ENCODE measurements at regions not wholly inside any gene's neighbourhood (a gene's known extent, or its start where the extent isn't known, plus 50 kb on each side); places are given as distances from the start of the nearest gene placed in this dataset.

GRCh38 chr9:135029463-135029862 is 58.0 kb upstream of the OLFM1 start:
- no peak overlapping the region for H3K4me3 ChIP-seq
- H3K27me3 ChIP-seq: no peaks in the 10 kb centered on the region
- no peaks in the 10 kb centered on the region for H3K36me3 ChIP-seq
- H3K27ac ChIP-seq: no peak overlapping the region
- ATAC-seq (no peak), DNase-seq (peak; percentile 58)
- no peak for TF ChIP-seq CTCF (IDR thresholded peaks at IDR 0.05)
- intact Hi-C loops (cut with DNase I): no loop called here
- no peaks in the 10 kb centered on the region for H3K9me3 ChIP-seq
- H3K4me1 ChIP-seq: no peaks in the 10 kb centered on the region

GRCh38 chr9:135029871-135030565 is 57.5 kb upstream of the OLFM1 start:
- Histone ChIP-seq H3K27me3 (no peaks in the 10 kb centered on the region), H3K36me3 (no peaks in the 10 kb centered on the region), H3K4me3 (no peak overlapping the region), H3K4me1 (no peaks in the 10 kb centered on the region), H3K27ac (no peak overlapping the region), H3K9me3 (no peaks in the 10 kb centered on the region)
- intact Hi-C loops (cut with DNase I): no loop called here
- TF ChIP-seq CTCF (IDR thresholded peaks at IDR 0.05): no peak
- ATAC-seq: peak; percentile 8
- peak; percentile 50 for DNase-seq

- Histone ChIP-seq H3K36me3 (no peaks in the 10 kb centered on the region), H3K4me3 (no peak overlapping the region), H3K27ac (no peak overlapping the region), H3K9me3 (no peaks in the 10 kb centered on the region), H3K4me1 (no peaks in the 10 kb centered on the region), H3K27me3 (no peaks in the 10 kb centered on the region)
- peak; percentile 19 for DNase-seq
- no peak for ATAC-seq
- intact Hi-C loops (cut with DNase I): no loop called here
- TF ChIP-seq CTCF (IDR thresholded peaks at IDR 0.05): no peak
Measured at GRCh38 chr9:135030566-135031226, 56.8 kb upstream of the OLFM1 start.

- Histone ChIP-seq H3K27ac (no peak overlapping the region), H3K4me3 (no peak overlapping the region), H3K36me3 (no peaks in the 10 kb centered on the region), H3K27me3 (no peaks in the 10 kb centered on the region), H3K9me3 (no peaks in the 10 kb centered on the region), H3K4me1 (no peaks in the 10 kb centered on the region)
- peak; percentile 57 for DNase-seq
- no peak for TF ChIP-seq CTCF (IDR thresholded peaks at IDR 0.05)
- ATAC-seq: no peak
- intact Hi-C loops (cut with DNase I): no loop called here
Measured at GRCh38 chr9:135032041-135032835, 55.2 kb upstream of the OLFM1 start.

- TF ChIP-seq CTCF (IDR thresholded peaks at IDR 0.05): no peak
- DNase-seq: peak; percentile 43
- intact Hi-C loops (cut with DNase I): no loop called here
Measured at GRCh38 chr9:135032868-135033460, 54.5 kb upstream of the OLFM1 start.

More at GRCh38 chr9:135032868-135033460, 54.5 kb upstream of the OLFM1 start:
- no peak for ATAC-seq
- Histone ChIP-seq H3K36me3 (no peaks in the 10 kb centered on the region), H3K27ac (no peak overlapping the region), H3K4me1 (no peaks in the 10 kb centered on the region), H3K4me3 (no peak overlapping the region), H3K9me3 (no peaks in the 10 kb centered on the region), H3K27me3 (no peaks in the 10 kb centered on the region)

Measured in upper lobe of right lung (tissue), 1 donor.